SK-N-SH (cell line): ENCODE measurements at regions not wholly inside any gene's neighbourhood (a gene's known extent, or its start where the extent isn't known, plus 50 kb on each side); places are given as distances from the start of the nearest gene placed in this dataset.

Experiments
- CTCF ChIA-PET: fragments of 300-600, 350-600 bp; formaldehyde crosslinking; extraction: SDS; loops from one replicate; lab custom pipeline; 2021; lab: Yijun Ruan, JAX
- POLR2A ChIA-PET: fragments of 350-600 bp; sonication (Branson Sonifier 250); formaldehyde crosslinking; extraction: SDS; loops from one replicate; lab custom pipeline; 2020; ENCODE audit warnings: antibody characterized with exemption, inconsistent platforms; lab: Yijun Ruan, JAX
- DNase-seq: peaks from one replicate; pipeline ENCODE4 v3.0.0; 2012
- H2AFZ ChIP-seq: fragments of 200-600 bp; sonication (generic); 2 replicates; pipeline ENCODE4 v1.8.1; 2016; ENCODE audit warnings: antibody characterized with exemption, mild to moderate bottlenecking, low read depth
- H3F3A ChIP-seq: fragments of 200-600 bp; sonication (generic); replicated peaks from 2 replicates; pipeline ENCODE3; 2016; ENCODE audit warnings: antibody characterized with exemption, mild to moderate bottlenecking; ENCODE audit not compliant: insufficient read depth
- H3K27ac ChIP-seq, 2 experiments: fragments of 200-500 bp in 1 of 2; fragments of 200-600 bp in 1 of 2; sonication (Bioruptor generic) in 1 of 2; sonication (generic), shearing (Covaris generic) in 1 of 2; 2 replicates each; pipeline versions ENCODE4 v1.5.1 to v1.6.1; 2014 to 2016; ENCODE audit warnings: low read depth in 2 of 2, inconsistent platforms in 1 of 2, low read length in 1 of 2, mild to moderate bottlenecking in 1 of 2, mixed read lengths in 1 of 2
- H3K27me3 ChIP-seq: fragments of 200-600 bp; sonication (generic), shearing (Covaris generic); 2 replicates; pipeline ENCODE4 v1.6.1; 2016; ENCODE audit warnings: mixed run types; ENCODE audit not compliant: insufficient read depth
- H3K36me3 ChIP-seq, 2 experiments: fragments of 200-500 bp in 1 of 2; fragments of 200-600 bp in 1 of 2; sonication (Bioruptor generic) in 1 of 2; sonication (generic) in 1 of 2; replicated peaks in 1 of 2; 2 replicates each; pipeline versions ENCODE3 to v1.5.1; 2014 to 2016; ENCODE audit warnings: low read length in 1 of 2, mild to moderate bottlenecking in 1 of 2; ENCODE audit not compliant: insufficient read depth in 2 of 2, control insufficient read depth in 1 of 2
- H3K4me1 ChIP-seq, 2 experiments: fragments of 200-500 bp in 1 of 2; fragments of 200-600 bp in 1 of 2; sonication (Bioruptor generic) in 1 of 2; sonication (generic), shearing (Covaris generic) in 1 of 2; 2 replicates each; pipeline versions ENCODE4 v1.5.1 to v1.6.1; 2014 to 2016; ENCODE audit warnings: low read depth in 1 of 2, low read length in 1 of 2, mixed run types in 1 of 2; ENCODE audit not compliant: insufficient read depth in 2 of 2, control insufficient read depth in 1 of 2
- H3K4me2 ChIP-seq: fragments of 200-600 bp; sonication (generic), shearing (Covaris generic); 2 replicates; pipeline ENCODE4 v1.6.1; 2017; ENCODE audit warnings: mixed run types
- H3K4me3 ChIP-seq, 2 experiments: fragments of 200-500 bp in 1 of 2; fragments of 200-600 bp in 1 of 2; sonication (Bioruptor generic) in 1 of 2; sonication (generic), shearing (Covaris generic) in 1 of 2; 2 replicates each; pipeline versions ENCODE4 v1.5.1 to v1.8.1; 2014 to 2016; ENCODE audit warnings: low read depth in 2 of 2, inconsistent platforms in 1 of 2, low read length in 1 of 2, mild to moderate bottlenecking in 1 of 2, mixed read lengths in 1 of 2, moderate library complexity in 1 of 2
- H3K79me2 ChIP-seq: fragments of 200-600 bp; sonication (generic); 2 replicates; pipeline ENCODE4 v1.8.1; 2017; ENCODE audit warnings: mild to moderate bottlenecking; ENCODE audit not compliant: insufficient read depth
- H3K9ac ChIP-seq: fragments of 200-600 bp; sonication (generic); 2 replicates; pipeline ENCODE4 v1.6.1; 2017; ENCODE audit warnings: mixed run types
- H3K9me2 ChIP-seq: fragments of 200-600 bp; sonication (generic); 2 replicates; pipeline ENCODE4 v1.6.1; 2017; ENCODE audit warnings: mixed run types
- H3K9me3 ChIP-seq: fragments of 200-600 bp; sonication (generic); 2 replicates; pipeline ENCODE4 v1.6.1; 2017; ENCODE audit warnings: mixed run types, mild to moderate bottlenecking, moderate library complexity
- H4K20me1 ChIP-seq: fragments of 200-600 bp; sonication (generic); 2 replicates; pipeline ENCODE4 v1.6.1; 2017; ENCODE audit warnings: mild to moderate bottlenecking, mixed run types; ENCODE audit not compliant: insufficient read depth
- CHD2 ChIP-seq: fragments of 150-350 bp; IDR thresholded peaks from 2 replicates; pipeline ENCODE4 v1.6.1; 2018; ENCODE audit warnings: low read length; ENCODE audit not compliant: partially characterized antibody
- MEF2A ChIP-seq: IDR thresholded peaks from 2 replicates; pipeline ENCODE4 v1.4.0; 2012; ENCODE audit warnings: low read depth, borderline replicate concordance
- NRF1 ChIP-seq: IDR thresholded peaks from 2 replicates; pipeline ENCODE4 v1.6.1; 2012; ENCODE audit warnings: low read depth, mild to moderate bottlenecking, low read length
- REST ChIP-seq: IDR thresholded peaks from 2 replicates; pipeline ENCODE4 v1.6.1; 2012; ENCODE audit warnings: mild to moderate bottlenecking, low read depth, low read length, moderate library complexity
- SMC3 ChIP-seq: IDR thresholded peaks from 2 replicates; pipeline ENCODE4 v1.6.1; 2012; ENCODE audit warnings: low read depth, low read length, improper control_type of control experiment
- WGBS: methylation state at CpG from one replicate; pipeline ENCODE4 v1.1.6; 2017; ENCODE audit warnings: low lambda C conversion rate; 5-methylcytosine and 5-hydroxymethylcytosine counted together

- Histone ChIP-seq H3K36me3 (no peaks in the 10 kb centered on the region), H3K9ac (no peak overlapping the region), H3K9me3 (no peaks in the 10 kb centered on the region), H2AFZ (no peak overlapping the region), H4K20me1 (no peaks in the 10 kb centered on the region), H3K4me1 (no peaks in the 10 kb centered on the region), H3F3A (no peaks in the 10 kb centered on the region), H3K79me2 (no peaks in the 10 kb centered on the region), H3K4me3 (no peak overlapping the region), H3K27me3 (no peaks in the 10 kb centered on the region; the same call in 1 of the 2 replicates), H3K27ac (no peak overlapping the region), H3K4me2 (no peak overlapping the region), H3K9me2 (no peaks in the 10 kb centered on the region)
- WGBS = 51% methylated on average over 6 of the region's 6 CpGs
- DNase-seq = no peak
- ChIA-PET POLR2A (no interaction called here), CTCF (no interaction called here)
- TF ChIP-seq REST (no peak), SMC3 (no peak)
Observed at GRCh38 chr3:66633402-66634381, 132.9 kb upstream of the LRIG1 start.

- H3K4me3 ChIP-seq = no peak overlapping the region
- no peaks in the 10 kb centered on the region for H3K9me3 ChIP-seq
- no peaks in the 10 kb centered on the region for H3F3A ChIP-seq
- no peaks in the 10 kb centered on the region for H4K20me1 ChIP-seq
- ChIA-PET CTCF (interaction anchor here (0.5 to 1.6 kb wide), 2 partner anchors 230 to 360 kb away, joined by 3 read pairs; no protein-coding TSS in a partner anchor), POLR2A (no interaction called here)
- DNase-seq = no peak
- H2AFZ ChIP-seq = no peak overlapping the region
- H3K4me1 ChIP-seq = no peaks in the 10 kb centered on the region
- H3K9me2 ChIP-seq = no peaks in the 10 kb centered on the region
- no peak overlapping the region for H3K9ac ChIP-seq
- no peaks in the 10 kb centered on the region; the same call in 1 of the 2 replicates for H3K27me3 ChIP-seq
- no peaks in the 10 kb centered on the region for H3K79me2 ChIP-seq
- 56% methylated on average over 6 of the region's 6 CpGs for WGBS
- H3K36me3 ChIP-seq = no peaks in the 10 kb centered on the region
- no peak overlapping the region for H3K27ac ChIP-seq
- TF ChIP-seq CHD2 = no peak
- TF ChIP-seq MEF2A = no peak
- no peak for TF ChIP-seq NRF1
- TF ChIP-seq, all 33 proteins: peak for 0
- no peak overlapping the region for H3K4me2 ChIP-seq
Observed at GRCh38 chr3:66638717-66639116, 137.9 kb upstream of the LRIG1 start.
